CMK (cell line): ENCODE measurements at regions not wholly inside any gene's neighbourhood (a gene's known extent, or its start where the extent isn't known, plus 50 kb on each side); places are given as distances from the start of the nearest gene placed in this dataset.
"Not testable (repeated sequence)": the region's sequence is repeated elsewhere in the genome, so short reads cannot be mapped to it uniquely, and the experiment has no call there.

Experiments
- DNase-seq: peaks from one replicate; pipeline ENCODE4 v3.0.0-alpha.2; 2010; ENCODE audit warnings: low read depth

DNA sequence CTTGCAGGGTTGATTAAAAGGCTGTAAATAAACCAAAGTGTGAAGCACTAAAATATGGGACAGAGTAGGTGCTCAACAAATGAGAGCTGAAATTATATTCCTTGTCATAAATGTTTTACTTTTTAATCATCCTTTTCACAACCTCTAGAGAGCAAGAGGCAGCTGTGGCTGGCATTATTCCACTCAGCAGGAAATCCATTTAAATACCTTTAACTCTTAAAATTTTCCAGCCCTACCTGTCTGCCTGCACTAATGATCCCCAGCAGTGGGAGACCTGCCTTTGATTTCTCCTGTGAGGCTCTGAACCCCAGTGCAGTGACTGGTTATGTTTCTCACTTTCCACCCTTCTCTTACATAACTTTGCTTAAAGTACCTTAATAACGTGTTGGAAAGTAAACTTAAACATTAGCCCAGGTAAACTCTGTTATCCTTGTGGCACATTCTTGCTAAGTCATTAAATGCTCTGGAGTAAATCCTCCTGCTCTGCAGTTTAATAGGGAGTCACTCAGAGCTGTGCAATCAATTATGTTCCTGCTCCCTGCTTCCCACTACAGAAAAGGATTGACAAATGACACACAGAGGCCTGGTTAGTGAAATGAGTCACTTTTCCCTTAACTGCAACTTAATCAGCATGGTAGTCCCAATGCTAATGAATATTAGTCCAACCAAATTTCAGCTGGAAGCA, 755.7 kb upstream of the USP15 start:
- no peak for DNase-seq

GRCh38 chr12:61513499-61513898, 746.7 kb upstream of the USP15 start:
- DNase-seq, result no peak

GRCh38 chr12:61514016-61514415, 746.2 kb upstream of the USP15 start:
- no peak for DNase-seq

GRCh38 chr12:61521258-61521657, 738.9 kb upstream of the USP15 start:
- DNase-seq, result no peak

DNA sequence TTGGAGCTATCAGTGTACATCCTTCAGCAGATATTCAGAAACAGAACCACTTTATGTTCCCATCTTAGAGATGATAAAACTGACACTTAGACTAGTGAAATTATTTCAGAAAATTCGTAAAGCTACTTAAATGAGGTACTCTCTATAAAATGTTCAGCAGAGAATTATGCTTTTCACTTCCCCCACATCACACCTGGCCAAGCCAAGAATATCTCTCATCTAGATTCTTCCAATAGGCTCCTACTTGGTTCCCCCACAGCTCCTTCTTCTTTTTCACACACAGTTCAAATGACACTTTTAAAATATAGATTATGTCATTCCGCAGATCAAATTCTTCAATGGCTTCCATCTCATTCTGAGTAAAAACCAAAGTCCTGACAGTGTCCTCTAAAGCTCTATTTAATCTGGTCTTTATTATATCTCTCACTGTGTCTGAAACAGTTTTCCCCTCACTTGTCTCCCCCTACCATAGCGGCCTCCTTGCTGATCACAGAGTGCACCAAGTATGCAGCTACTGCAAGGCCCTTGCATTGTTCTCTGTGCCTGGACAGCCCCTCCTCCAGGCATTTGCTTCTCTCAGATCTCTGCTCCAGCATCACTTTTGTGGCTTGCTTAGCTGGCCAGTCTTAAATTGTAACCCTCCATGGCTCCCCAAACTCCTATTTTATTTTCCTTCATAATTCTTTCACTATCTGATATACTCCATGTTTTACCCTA, 736.8 kb upstream of the USP15 start:
- no peak for DNase-seq

GRCh38 chr12:61524851-61525250, 735.4 kb upstream of the USP15 start:
- no peak for DNase-seq

GRCh38 chr12:61525331-61525730, 734.9 kb upstream of the USP15 start:
- no peak for DNase-seq

- no peak for DNase-seq
Measured at GRCh38 chr12:61530456-61530855, 729.7 kb upstream of the USP15 start.

GRCh38 chr12:61531195-61531594, 729.0 kb upstream of the USP15 start:
- DNase-seq, result no peak

DNA sequence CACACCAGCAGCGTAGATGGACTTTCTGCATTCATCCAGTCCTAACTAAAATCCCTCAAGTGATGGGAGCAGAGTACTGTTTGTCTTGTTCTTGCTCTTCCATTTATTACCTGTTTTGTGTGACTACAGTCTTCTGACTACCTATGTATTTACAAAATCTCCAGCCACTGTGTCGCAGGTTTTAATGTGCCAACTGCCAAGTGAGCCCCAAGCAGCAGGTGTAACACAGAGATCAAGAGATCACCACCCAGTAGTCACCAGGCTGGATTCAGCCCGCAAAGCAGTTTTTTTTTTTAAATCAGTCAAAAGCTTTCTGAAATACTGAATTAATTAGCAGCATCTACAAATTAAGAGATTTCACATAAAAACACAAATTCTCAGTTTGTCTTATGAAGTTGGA, 724.1 kb upstream of the USP15 start:
- no peak for DNase-seq

GRCh38 chr12:61536525-61536924, 723.7 kb upstream of the USP15 start:
- no peak for DNase-seq

DNA sequence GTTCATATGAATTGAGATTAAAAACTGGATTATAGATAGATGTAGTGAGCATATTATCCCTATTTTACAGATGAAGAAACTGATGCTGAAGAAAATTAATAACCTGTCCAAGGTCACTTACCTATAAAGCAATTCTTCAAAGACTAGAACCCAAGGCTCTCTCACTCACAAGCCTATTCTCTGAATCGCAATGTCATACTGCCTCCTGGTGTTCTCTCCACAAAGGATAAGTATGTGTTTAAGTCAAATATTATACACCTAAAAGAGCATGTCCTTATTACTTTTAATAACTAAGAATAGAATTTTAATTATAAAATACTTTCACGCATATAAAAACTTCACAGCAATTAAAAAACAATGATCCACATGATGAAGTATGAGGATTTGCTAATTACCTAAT, 721.3 kb upstream of the USP15 start:
- DNase-seq, result no peak

- no peak for DNase-seq
Measured at GRCh38 chr12:61542551-61542950, 717.7 kb upstream of the USP15 start.

- no peak for DNase-seq
Measured at GRCh38 chr12:61546296-61546695, 713.9 kb upstream of the USP15 start.

GRCh38 chr12:61553091-61553490, 707.1 kb upstream of the USP15 start:
- DNase-seq, result no peak

- DNase-seq, result no peak
Measured at GRCh38 chr12:61554268-61555008, 705.8 kb upstream of the USP15 start.

GRCh38 chr12:61563665-61564450, 696.3 kb upstream of the USP15 start:
- DNase-seq, result no peak

GRCh38 chr12:61564466-61564865, 695.7 kb upstream of the USP15 start:
- DNase-seq, result no peak

GRCh38 chr12:61566183-61566582, 694.0 kb upstream of the USP15 start:
- no peak for DNase-seq

- DNase-seq, result no peak
Measured at GRCh38 chr12:61574339-61574738, 685.9 kb upstream of the USP15 start.

DNA sequence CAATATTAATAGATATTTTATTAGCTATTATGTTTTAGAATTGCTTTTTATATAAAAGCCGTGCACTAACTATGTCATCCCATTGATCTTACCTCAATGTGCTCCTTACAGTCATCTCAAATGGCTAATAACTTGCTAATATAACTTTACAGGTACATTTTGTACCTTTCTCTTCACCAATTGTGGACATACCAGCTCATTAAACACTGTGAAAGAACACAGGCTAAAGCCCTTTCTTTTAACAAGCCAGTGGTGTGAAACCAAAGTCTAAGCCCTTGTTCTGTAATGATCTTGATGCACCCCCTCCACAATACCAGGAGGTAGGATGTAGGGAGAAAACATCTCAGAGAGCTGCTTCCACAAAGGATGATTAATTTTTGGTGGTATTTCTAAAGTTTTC, 675.3 kb upstream of the USP15 start:
- no peak for DNase-seq

DNA sequence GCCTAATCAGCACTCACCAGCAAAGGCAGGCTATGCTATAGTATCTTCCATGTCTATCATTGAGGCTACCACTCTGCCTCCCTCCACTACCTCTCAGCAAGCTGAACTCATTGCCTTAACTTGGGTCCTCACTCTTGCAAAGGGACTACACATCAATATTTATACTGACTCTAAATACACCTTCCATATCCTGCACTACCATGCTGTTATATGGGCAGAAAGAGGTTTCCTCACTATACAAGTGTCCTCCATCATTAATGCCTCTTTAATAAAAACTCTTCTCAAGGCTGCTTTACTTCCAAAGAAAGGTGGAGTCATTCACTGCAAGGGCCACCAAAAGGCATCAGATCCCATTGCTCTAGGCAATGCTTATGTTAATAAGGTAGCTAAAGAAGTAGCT, 669.3 kb upstream of the USP15 start:
- not testable (repeated sequence) for DNase-seq
